Subcutaneous abdominal adipose tissue (tissue), 5 donors: ENCODE measurements at regions not wholly inside any gene's neighbourhood (a gene's known extent, or its start where the extent isn't known, plus 50 kb on each side); places are given as distances from the start of the nearest gene placed in this dataset.

Source experiments
- H3K27ac ChIP-seq: one replicate; pipeline ENCODE4 v1.7.0; 2013; ENCODE audit warnings: low read depth, mild to moderate bottlenecking, inconsistent platforms, low read length, moderate library complexity
- H3K27me3 ChIP-seq, 5 donors: one replicate each; pipeline ENCODE4 v1.7.0; 2013; ENCODE audit warnings: low read length in 5 of 5, inconsistent platforms in 1 of 5; ENCODE audit not compliant: control insufficient read depth in 5 of 5, insufficient read depth in 4 of 5
- H3K36me3 ChIP-seq, 5 donors: one replicate each; pipeline ENCODE4 v1.7.0; 2013; ENCODE audit warnings: low read length in 5 of 5; ENCODE audit not compliant: control insufficient read depth in 5 of 5, insufficient read depth in 5 of 5
- H3K4me1 ChIP-seq, 5 donors: one replicate each; pipeline ENCODE4 v1.7.0; 2013; ENCODE audit warnings: low read length in 5 of 5, mild to moderate bottlenecking in 3 of 5, moderate library complexity in 1 of 5; ENCODE audit not compliant: control insufficient read depth in 5 of 5, insufficient read depth in 5 of 5
- H3K4me3 ChIP-seq, 5 donors: one replicate each; pipeline ENCODE4 v1.7.0; 2013; ENCODE audit warnings: low read length in 5 of 5, low read depth in 1 of 5
- H3K9ac ChIP-seq, 5 donors: one replicate each; pipeline ENCODE4 v1.7.0; 2013; ENCODE audit warnings: low read length in 5 of 5, mild to moderate bottlenecking in 4 of 5, moderate library complexity in 3 of 5
- H3K9me3 ChIP-seq, 5 donors: one replicate each; pipeline ENCODE4 v1.7.0; 2013; ENCODE audit warnings: low read length in 5 of 5; ENCODE audit not compliant: control insufficient read depth in 5 of 5
- donor health status: healthy.
- donor health status: healthy.
- donor health status: healthy.
- donor health status: healthy.
- donor health status: healthy.

DNA sequence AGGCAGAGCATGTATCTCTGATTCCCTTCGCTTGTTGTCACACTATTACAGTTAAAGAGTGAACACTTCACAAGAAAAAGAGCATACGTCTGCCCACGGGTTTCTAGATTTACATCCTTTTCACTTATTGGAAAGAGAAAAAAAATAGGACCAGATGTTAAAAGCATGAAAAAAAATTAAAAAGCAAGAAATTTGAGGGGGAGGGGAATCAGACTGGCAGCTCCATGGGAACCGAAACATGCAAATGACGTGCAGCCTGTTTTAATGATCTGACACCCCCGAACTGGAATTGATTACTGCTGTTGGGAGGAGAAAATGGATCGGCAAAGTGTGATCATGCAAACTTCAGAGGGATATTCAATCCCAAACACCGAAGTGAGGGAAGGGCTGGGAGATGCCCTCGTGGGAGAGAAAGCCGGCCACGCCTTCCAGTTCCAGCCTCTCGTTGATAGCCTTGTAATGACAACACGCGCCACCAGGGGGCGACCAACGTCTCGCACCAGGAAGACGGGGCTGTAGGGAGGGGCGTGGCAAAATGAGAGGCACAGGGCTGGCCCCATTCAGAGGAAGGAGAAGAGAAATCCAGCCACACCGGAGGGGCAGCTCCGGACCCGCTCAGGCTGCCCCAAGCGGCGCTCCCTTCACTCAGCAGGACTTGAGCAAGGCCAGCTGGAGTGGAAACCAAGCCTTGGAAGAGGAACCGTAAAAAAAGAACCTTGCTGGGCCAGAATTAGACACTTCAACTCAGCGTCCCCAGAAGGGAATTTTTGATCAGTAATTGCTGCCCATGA, 53.8 kb upstream of the SYT13 start:
- Histone ChIP-seq H3K9ac (no peak overlapping the region), H3K4me3 (peak overlapping the region; percentile 27 to 60 (median 38))

DNA sequence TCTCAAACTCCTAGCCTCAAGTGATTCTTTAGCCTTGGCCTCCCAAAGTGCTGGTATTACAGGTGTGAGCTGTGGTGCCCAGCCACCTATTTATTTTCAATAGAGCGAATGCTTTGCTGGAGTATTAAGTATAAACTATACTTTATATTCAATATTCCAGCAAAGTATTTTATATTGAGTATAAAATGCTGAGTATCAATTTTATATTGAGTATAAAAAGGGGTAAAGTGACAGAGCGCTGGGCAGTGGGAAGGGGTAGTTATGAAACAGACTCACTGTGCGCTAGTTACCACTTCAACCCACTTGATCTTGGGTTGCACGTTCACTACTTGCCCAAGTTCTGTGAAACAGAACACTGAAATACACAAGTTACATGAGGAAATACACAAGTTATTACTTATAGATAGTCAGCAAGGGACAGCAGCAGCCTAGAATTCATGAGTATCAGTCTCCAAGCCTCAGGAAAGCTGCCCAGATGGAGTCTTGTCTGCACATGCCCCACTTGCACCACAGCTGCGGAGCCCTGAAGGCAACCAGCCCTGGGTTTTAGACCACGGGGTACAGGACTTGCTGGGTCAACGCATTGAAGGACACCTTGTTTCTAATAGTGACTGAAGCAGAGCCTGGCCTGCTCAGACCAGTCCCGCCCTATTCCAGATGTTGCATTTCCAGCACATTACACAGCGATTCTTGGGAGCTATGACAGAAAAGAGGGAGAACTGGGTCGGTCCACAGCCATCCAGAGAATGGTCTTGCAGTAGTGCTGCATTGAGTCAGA, 51.6 kb upstream of the SYT13 start:
- Histone ChIP-seq H3K9ac (no peak overlapping the region), H3K9me3 (no peaks in the 10 kb centered on the region), H3K4me1 (peaks cover 7 to 20% (median 15%) of the 10 kb centered on the region in 5 donors), H3K27me3 (peaks cover 0 to 4% (median 3%) of the 10 kb centered on the region in 5 donors), H3K36me3 (no peaks in the 10 kb centered on the region), H3K27ac (no peak overlapping the region), H3K4me3 (no peak overlapping the region)

More for the DNA sequence above, 53.8 kb upstream of the SYT13 start:
- Histone ChIP-seq H3K36me3 (no peaks in the 10 kb centered on the region), H3K27me3 (peaks cover 0 to 9% (median 3%) of the 10 kb centered on the region in 5 donors), H3K4me1 (peaks cover 5 to 11% (median 9%) of the 10 kb centered on the region in 5 donors), H3K27ac (no peak overlapping the region), H3K9me3 (no peaks in the 10 kb centered on the region)

DNA sequence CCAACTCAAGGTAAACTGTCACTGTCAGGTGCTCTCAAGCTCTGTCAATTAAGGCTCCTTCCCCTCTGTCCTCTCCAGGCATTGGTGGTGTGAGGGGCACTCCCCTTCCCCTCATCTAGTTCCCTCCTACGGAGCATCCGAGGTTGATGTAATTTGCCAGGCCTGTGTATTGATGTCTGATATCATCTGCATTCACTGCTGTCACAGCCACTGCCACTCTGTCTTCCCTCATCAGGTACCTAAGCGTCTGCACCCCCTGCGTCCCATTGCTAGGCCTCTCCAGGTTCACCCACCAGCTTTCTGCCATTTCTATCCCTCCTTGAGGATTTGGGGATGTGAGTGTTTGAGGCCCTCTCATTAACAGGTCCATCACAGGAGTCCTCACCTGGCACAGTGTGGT, 50.0 kb upstream of the SYT13 start:
- H3K4me1 ChIP-seq = peaks cover 9 to 23% (median 18%) of the 10 kb centered on the region in 5 donors
- no peak overlapping the region for H3K4me3 ChIP-seq
- H3K9ac ChIP-seq = no peak overlapping the region
- peaks cover 0 to 7% (median 0%) of the 10 kb centered on the region in 5 donors for H3K27me3 ChIP-seq
- H3K36me3 ChIP-seq = no peaks in the 10 kb centered on the region
- no peaks in the 10 kb centered on the region for H3K9me3 ChIP-seq
- no peak overlapping the region for H3K27ac ChIP-seq
